GM19438 (cell line): ENCODE measurements at regions not wholly inside any gene's neighbourhood (a gene's known extent, or its start where the extent isn't known, plus 50 kb on each side); places are given as distances from the start of the nearest gene placed in this dataset.
"Not testable (repeated sequence)": the region's sequence is repeated elsewhere in the genome, so short reads cannot be mapped to it uniquely, and the experiment has no call there.

Experiments
- ATAC-seq: cut with Tn5 transposase; IDR thresholded peaks from one replicate; pipeline ENCODE4 v1.9.1; 2021; ENCODE audit warnings: low read depth; ENCODE audit not compliant: unreplicated experiment

GRCh38 chr12:43255522-43256111 is 296.4 kb downstream of the ADAMTS20 start:
- no peak for ATAC-seq

GRCh38 chr12:43252585-43252984 is 299.4 kb downstream of the ADAMTS20 start:
- no peak for ATAC-seq

GRCh38 chr12:43245947-43246346 is 306.1 kb downstream of the ADAMTS20 start:
- ATAC-seq: no peak

GRCh38 chr12:43241986-43242385 is 310.0 kb downstream of the ADAMTS20 start:
- ATAC-seq: no peak

GRCh38 chr12:43238281-43238680 is 313.7 kb downstream of the ADAMTS20 start:
- ATAC-seq: no peak

GRCh38 chr12:43237238-43237879 is 314.6 kb downstream of the ADAMTS20 start:
- ATAC-seq: no peak

GRCh38 chr12:43235721-43236120 is 316.3 kb downstream of the ADAMTS20 start:
- no peak for ATAC-seq

- ATAC-seq: no peak
These were observed 318.1 kb downstream of the ADAMTS20 start for GRCh38 chr12:43233861-43234260.

- ATAC-seq: no peak
These were observed 325.9 kb downstream of the ADAMTS20 start for GRCh38 chr12:43226151-43226550.

- not testable (repeated sequence) for ATAC-seq
These were observed 327.7 kb downstream of the ADAMTS20 start for GRCh38 chr12:43224190-43224805.

- no peak for ATAC-seq
These were observed 329.2 kb downstream of the ADAMTS20 start for GRCh38 chr12:43222796-43223195.

- ATAC-seq: no peak
These were observed 330.8 kb downstream of the ADAMTS20 start for GRCh38 chr12:43221216-43221615.

GRCh38 chr12:43216490-43216889 is 335.5 kb downstream of the ADAMTS20 start:
- ATAC-seq: no peak

GRCh38 chr12:43214166-43214565 is 337.8 kb downstream of the ADAMTS20 start:
- no peak for ATAC-seq

GRCh38 chr12:43213608-43214007 is 338.4 kb downstream of the ADAMTS20 start:
- ATAC-seq: no peak

GRCh38 chr12:43210485-43211192 is 341.4 kb downstream of the ADAMTS20 start:
- ATAC-seq: peak; percentile 92

GRCh38 chr12:43208627-43209026 is 343.4 kb downstream of the ADAMTS20 start:
- no peak for ATAC-seq

GRCh38 chr12:43208221-43208620 is 343.8 kb downstream of the ADAMTS20 start:
- no peak for ATAC-seq

GRCh38 chr12:43206396-43206795 is 345.6 kb downstream of the ADAMTS20 start:
- ATAC-seq: no peak

GRCh38 chr12:43198608-43199007 is 353.4 kb downstream of the ADAMTS20 start:
- ATAC-seq: no peak

GRCh38 chr12:43196268-43196907 is 355.6 kb downstream of the ADAMTS20 start:
- ATAC-seq: no peak
